ENCODE measurements at regions not wholly inside any gene's neighbourhood (a gene's known extent, or its start where the extent isn't known, plus 50 kb on each side); places are given as distances from the start of the nearest gene placed in this dataset.

DNA sequence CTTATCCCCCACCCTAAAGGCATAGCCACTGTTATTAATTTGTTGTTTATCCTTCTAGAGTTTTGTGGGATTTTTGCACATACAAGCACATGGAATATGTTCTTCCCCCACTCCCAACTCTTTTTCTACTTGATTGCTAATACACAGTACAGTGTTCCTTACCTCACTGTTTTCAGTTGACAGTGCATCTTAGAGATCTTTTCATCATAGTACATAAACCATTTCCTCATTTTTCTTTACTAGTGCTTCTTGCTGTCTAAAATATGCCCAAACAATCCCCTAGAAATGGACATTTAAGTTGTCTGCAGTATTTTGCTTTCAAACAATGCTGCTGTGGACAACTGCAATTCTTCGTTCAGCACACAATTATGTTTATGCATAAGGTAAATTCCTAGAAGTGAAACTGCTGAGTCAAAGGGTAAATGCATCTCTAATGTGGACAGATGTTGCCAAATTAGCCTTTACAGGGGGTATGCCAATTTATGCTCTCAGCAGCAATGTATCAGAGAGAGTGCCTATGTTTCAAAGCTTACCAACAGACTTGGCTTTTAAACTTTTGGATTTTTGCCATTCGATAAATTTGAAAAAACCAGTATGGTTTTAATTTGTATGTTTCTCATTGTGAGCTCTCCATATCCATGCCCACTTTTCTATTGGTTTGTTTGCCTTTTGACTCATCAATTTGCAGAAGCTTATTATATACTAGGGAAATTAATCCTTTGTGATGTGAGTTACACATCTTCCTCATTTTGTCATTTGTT lies 132.6 kb downstream of the MRPS6 start:
- no peak for TF ChIP-seq SP1 (IDR thresholded peaks at IDR 0.05)
- TF ChIP-seq ELF4 (IDR thresholded peaks at IDR 0.05): no peak
- TF ChIP-seq FOXK2 (IDR thresholded peaks at IDR 0.05): no peak
- no peak for TF ChIP-seq FOXA1 (IDR thresholded peaks at IDR 0.05)
- no peak for TF ChIP-seq BHLHE40 (IDR thresholded peaks at IDR 0.05; ENCODE audit: borderline replicate concordance)
- no peak for TF ChIP-seq FOXM1 (IDR thresholded peaks at IDR 0.05; ENCODE audit: borderline replicate concordance)
- TF ChIP-seq LEF1 (IDR thresholded peaks at IDR 0.05; ENCODE audit: borderline replicate concordance): no peak
- TF ChIP-seq L3MBTL2 (conservative IDR thresholded peaks at IDR 0.05): no peak
- no peak for TF ChIP-seq ZNF384 (IDR thresholded peaks at IDR 0.05)
- TF ChIP-seq TARDBP (IDR thresholded peaks at IDR 0.05): no peak
